Fibroblast of the aortic adventitia (primary cell): ENCODE measurements at regions not wholly inside any gene's neighbourhood (a gene's known extent, or its start where the extent isn't known, plus 50 kb on each side); places are given as distances from the start of the nearest gene placed in this dataset.

Source experiments
- DNase-seq: peaks from one replicate; pipeline ENCODE4 v3.0.0-alpha.2; 2010; ENCODE audit warnings: low read depth
- H3K4me3 ChIP-seq: 2 replicates; pipeline ENCODE4 v1.5.1; 2011; ENCODE audit warnings: low read depth, mild to moderate bottlenecking, control low read depth, low read length, moderate library complexity
- CTCF ChIP-seq: IDR thresholded peaks from 2 replicates; pipeline ENCODE4 v1.5.1; 2011; ENCODE audit warnings: mild to moderate bottlenecking, low read length, control low read depth, inconsistent platforms; ENCODE audit not compliant: insufficient read depth

- H3K4me3 ChIP-seq: no peak overlapping the region
- peak; percentile 66 for DNase-seq
- TF ChIP-seq CTCF: no peak
Measured at GRCh38 chr13:73870036-73870741, 264.0 kb downstream of the KLF12 start.

- TF ChIP-seq CTCF: no peak
- no peak overlapping the region for H3K4me3 ChIP-seq
- peak; percentile 60 for DNase-seq
Measured at GRCh38 chr13:73865027-73865426, 269.2 kb downstream of the KLF12 start.

GRCh38 chr13:73861136-73861535 is 273.1 kb downstream of the KLF12 start:
- TF ChIP-seq CTCF: no peak
- no peak for DNase-seq
- no peak overlapping the region for H3K4me3 ChIP-seq

- TF ChIP-seq CTCF: no peak
- DNase-seq: no peak
- no peak overlapping the region for H3K4me3 ChIP-seq
Measured at GRCh38 chr13:73860501-73860900, 273.7 kb downstream of the KLF12 start.

GRCh38 chr13:73859841-73860240 is 274.4 kb downstream of the KLF12 start:
- no peak for DNase-seq
- TF ChIP-seq CTCF: no peak
- H3K4me3 ChIP-seq: no peak overlapping the region

GRCh38 chr13:73857106-73857505 is 277.1 kb downstream of the KLF12 start:
- peak; percentile 47 for DNase-seq
- no peak overlapping the region for H3K4me3 ChIP-seq
- TF ChIP-seq CTCF: no peak

GRCh38 chr13:73851104-73851503 is 283.1 kb downstream of the KLF12 start:
- DNase-seq: no peak

More at GRCh38 chr13:73851104-73851503, 283.1 kb downstream of the KLF12 start:
- H3K4me3 ChIP-seq: no peak overlapping the region
- no peak for TF ChIP-seq CTCF
